ENCODE measurements at regions not wholly inside any gene's neighbourhood (a gene's known extent, or its start where the extent isn't known, plus 50 kb on each side); places are given as distances from the start of the nearest gene placed in this dataset.

DNA sequence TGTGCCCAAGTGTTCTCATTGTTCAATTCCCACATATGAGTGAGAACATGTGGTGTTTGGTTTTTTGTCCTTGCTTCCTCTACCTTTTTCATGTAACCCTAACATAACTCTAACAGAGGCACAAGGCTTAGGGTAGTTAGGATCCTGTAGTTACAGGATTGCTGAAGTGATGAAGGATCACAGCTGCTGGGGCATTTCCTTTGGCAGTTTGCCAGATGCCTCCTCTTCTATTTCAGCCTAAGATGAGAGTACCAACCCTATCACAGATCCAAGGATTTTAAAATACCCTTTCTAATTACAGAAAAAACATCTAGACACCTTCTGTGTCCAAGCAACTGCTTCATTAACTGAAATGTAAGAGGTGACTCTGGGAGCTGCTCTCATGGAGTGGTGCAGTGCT, 141.7 kb upstream of the COL1A2 start:
- H4K20me1 ChIP-seq (replicated peaks; ENCODE audit: control insufficient read depth, extremely low read depth, insufficient read depth, low read length), result no peaks in the 10 kb centered on the region
- ChIA-PET CTCF (no interaction called here), POLR2A (no interaction called here)
- no peak overlapping the region for H3K27ac ChIP-seq (ENCODE audit: insufficient read depth, low read depth, low read length)
- TF ChIP-seq, protein P1, sequence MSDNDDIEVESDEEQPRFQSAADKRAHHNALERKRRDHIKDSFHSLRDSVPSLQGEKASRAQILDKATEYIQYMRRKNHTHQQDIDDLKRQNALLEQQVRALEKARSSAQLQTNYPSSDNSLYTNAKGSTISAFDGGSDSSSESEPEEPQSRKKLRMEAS (IDR thresholded peaks at IDR 0.05; ENCODE audit: insufficient read depth, insufficient read length), result no peak
- TF ChIP-seq POLR2A (IDR thresholded peaks at IDR 0.05; ENCODE audit: low read depth, low read length) (no peak), GATA2 (IDR thresholded peaks at IDR 0.05; ENCODE audit: insufficient read depth, insufficient read length, low read depth, low read length) (no peak), POLR2AphosphoS5 (IDR thresholded peaks at IDR 0.05; ENCODE audit: insufficient read depth, low read depth, low read length) (no peak), FOS (IDR thresholded peaks at IDR 0.05; ENCODE audit: borderline replicate concordance, insufficient read depth, low read length) (no peak), EZH2 (IDR thresholded peaks at IDR 0.05; ENCODE audit: borderline replicate concordance, low read depth, low read length, severe bottlenecking) (no peak), JUN (IDR thresholded peaks at IDR 0.05; ENCODE audit: borderline replicate concordance, insufficient read depth, insufficient read length, low read depth) (no peak), MYC (IDR thresholded peaks at IDR 0.05; ENCODE audit: low read depth, low read length) (no peak)
- TF ChIP-seq, protein P2, sequence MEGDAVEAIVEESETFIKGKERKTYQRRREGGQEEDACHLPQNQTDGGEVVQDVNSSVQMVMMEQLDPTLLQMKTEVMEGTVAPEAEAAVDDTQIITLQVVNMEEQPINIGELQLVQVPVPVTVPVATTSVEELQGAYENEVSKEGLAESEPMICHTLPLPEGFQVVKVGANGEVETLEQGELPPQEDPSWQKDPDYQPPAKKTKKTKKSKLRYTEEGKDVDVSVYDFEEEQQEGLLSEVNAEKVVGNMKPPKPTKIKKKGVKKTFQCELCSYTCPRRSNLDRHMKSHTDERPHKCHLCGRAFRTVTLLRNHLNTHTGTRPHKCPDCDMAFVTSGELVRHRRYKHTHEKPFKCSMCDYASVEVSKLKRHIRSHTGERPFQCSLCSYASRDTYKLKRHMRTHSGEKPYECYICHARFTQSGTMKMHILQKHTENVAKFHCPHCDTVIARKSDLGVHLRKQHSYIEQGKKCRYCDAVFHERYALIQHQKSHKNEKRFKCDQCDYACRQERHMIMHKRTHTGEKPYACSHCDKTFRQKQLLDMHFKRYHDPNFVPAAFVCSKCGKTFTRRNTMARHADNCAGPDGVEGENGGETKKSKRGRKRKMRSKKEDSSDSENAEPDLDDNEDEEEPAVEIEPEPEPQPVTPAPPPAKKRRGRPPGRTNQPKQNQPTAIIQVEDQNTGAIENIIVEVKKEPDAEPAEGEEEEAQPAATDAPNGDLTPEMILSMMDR (IDR thresholded peaks at IDR 0.05; ENCODE audit: extremely low read depth in 1 of 2, insufficient read depth in 1 of 2, low read depth in 1 of 2, low read length in 2 of 2), result no peak
- H2AFZ ChIP-seq (ENCODE audit: low read depth, low read length), result no peak overlapping the region
- intact Hi-C loops (cut with micrococcal nuclease), result no loop called here
- no peak for FAIRE-seq
- no peak for DNase-seq (ENCODE audit: low read depth, low spot score)
- BruUV-seq (replicated peaks), result no TSS peak
- H3K9ac ChIP-seq (replicated peaks; ENCODE audit: extremely low read depth, insufficient read depth, low read length), result no peak overlapping the region
- dilution Hi-C loops (cut with MboI; ENCODE audit: extremely low pct_ligation_motif_present, low sequenced_read_pairs), result no loop called here
- no peaks in the 10 kb centered on the region for H3K9me1 ChIP-seq (replicated peaks; ENCODE audit: control insufficient read depth, extremely low read depth, insufficient read depth, low read length)
- H3K4me1 ChIP-seq (ENCODE audit: control insufficient read depth, extremely low read depth, insufficient read depth, low read length), result no peaks in the 10 kb centered on the region
- no peaks in the 10 kb centered on the region for H3K9me3 ChIP-seq (replicated peaks; ENCODE audit: control insufficient read depth, insufficient read depth, low read length)
- no peaks in the 10 kb centered on the region for H3K27me3 ChIP-seq (ENCODE audit: control insufficient read depth in 2 of 2, insufficient read depth in 2 of 2, low read length in 2 of 2)
- no peaks in the 10 kb centered on the region for H3K36me3 ChIP-seq (ENCODE audit: control insufficient read depth in 2 of 2, extremely low read depth in 1 of 2, insufficient read depth in 2 of 2, low read length in 2 of 2)
- H3K79me2 ChIP-seq (ENCODE audit: control insufficient read depth, insufficient read depth, low read length), result no peaks in the 10 kb centered on the region
- no peak overlapping the region for H3K4me2 ChIP-seq (ENCODE audit: insufficient read depth, low read length)
- H3K4me3 ChIP-seq (replicated peaks in 1 of 3; ENCODE audit: insufficient read depth in 1 of 3, low read depth in 1 of 3, low read length in 3 of 3), result no peak overlapping the region
